ENCODE measurements at regions not wholly inside any gene's neighbourhood (a gene's known extent, or its start where the extent isn't known, plus 50 kb on each side); places are given as distances from the start of the nearest gene placed in this dataset.

- FAIRE-seq = no peak
Observed at GRCh38 chr15:91566141-91566540, 287.4 kb upstream of the SLCO3A1 start.

GRCh38 chr15:91568036-91568435 lies 285.5 kb upstream of the SLCO3A1 start:
- dilution Hi-C loops (cut with MboI; ENCODE audit: extremely low pct_ligation_motif_present, low sequenced_read_pairs) = no loop called here
- no peaks in the 10 kb centered on the region for H4K20me1 ChIP-seq (ENCODE audit: control insufficient read depth, extremely low read depth, insufficient read depth, low read length)
- no peak overlapping the region for H3K4me3 ChIP-seq (ENCODE audit: control insufficient read depth in 2 of 3, extremely low read depth in 1 of 3, insufficient read depth in 2 of 3, low read depth in 1 of 3, low read length in 3 of 3)
- H3K4me1 ChIP-seq (ENCODE audit: control insufficient read depth, extremely low read depth, insufficient read depth, low read length) = no peaks in the 10 kb centered on the region
- H3K36me3 ChIP-seq (ENCODE audit: control insufficient read depth in 2 of 2, extremely low read depth in 1 of 2, insufficient read depth in 2 of 2, low read length in 2 of 2) = no peaks in the 10 kb centered on the region
- TF ChIP-seq EZH2 (IDR thresholded peaks at IDR 0.05; ENCODE audit: low read length) (no peak), CTCF (optimal IDR thresholded peaks at IDR 0.05 in 1 of 3, IDR thresholded peaks at IDR 0.05 in 1 of 3, conservative IDR thresholded peaks at IDR 0.05 in 1 of 3; ENCODE audit: extremely low read depth in 1 of 3, insufficient read depth in 2 of 3, low read length in 3 of 3) (no peak)
- no peak overlapping the region for H3K9ac ChIP-seq (ENCODE audit: control insufficient read depth, extremely low read depth, insufficient read depth, low read length)
- no peaks in the 10 kb centered on the region for H3K9me3 ChIP-seq (ENCODE audit: control insufficient read depth, low read depth, low read length)
- H3K9me1 ChIP-seq (ENCODE audit: control insufficient read depth, extremely low read depth, insufficient read depth, low read length) = no peaks in the 10 kb centered on the region
- no peaks in the 10 kb centered on the region for H3K79me2 ChIP-seq (ENCODE audit: control insufficient read depth, insufficient read depth, low read length)
- no peak for DNase-seq (ENCODE audit: low read depth, low spot score)
- FAIRE-seq = no peak
- no peak overlapping the region for H2AFZ ChIP-seq (ENCODE audit: control insufficient read depth, low read length)
- no peak overlapping the region for H3K27ac ChIP-seq (ENCODE audit: control insufficient read depth, insufficient read depth, low read length)
- no peaks in the 10 kb centered on the region for H3K27me3 ChIP-seq (ENCODE audit: control insufficient read depth, extremely low read depth, insufficient read depth, low read length)
- no peak overlapping the region for H3K4me2 ChIP-seq (ENCODE audit: control insufficient read depth, extremely low read depth, insufficient read depth, low read depth, low read length)

More at GRCh38 chr15:91566141-91566540, 287.4 kb upstream of the SLCO3A1 start:
- dilution Hi-C loops (cut with MboI; ENCODE audit: extremely low pct_ligation_motif_present, low sequenced_read_pairs) = no loop called here
- peaks cover 11% of the 10 kb centered on the region for H3K4me1 ChIP-seq (ENCODE audit: control insufficient read depth, extremely low read depth, insufficient read depth, low read length)
- no peaks in the 10 kb centered on the region for H3K9me3 ChIP-seq (ENCODE audit: control insufficient read depth, low read depth, low read length)
- no peaks in the 10 kb centered on the region for H3K79me2 ChIP-seq (ENCODE audit: control insufficient read depth, insufficient read depth, low read length)
- no peaks in the 10 kb centered on the region for H4K20me1 ChIP-seq (ENCODE audit: control insufficient read depth, extremely low read depth, insufficient read depth, low read length)
- H3K36me3 ChIP-seq (ENCODE audit: control insufficient read depth in 2 of 2, extremely low read depth in 1 of 2, insufficient read depth in 2 of 2, low read length in 2 of 2) = no peaks in the 10 kb centered on the region
- no peak overlapping the region for H3K4me3 ChIP-seq (ENCODE audit: control insufficient read depth in 2 of 3, extremely low read depth in 1 of 3, insufficient read depth in 2 of 3, low read depth in 1 of 3, low read length in 3 of 3)
- no peak overlapping the region for H3K4me2 ChIP-seq (ENCODE audit: control insufficient read depth, extremely low read depth, insufficient read depth, low read depth, low read length)
- no peak overlapping the region for H3K9ac ChIP-seq (ENCODE audit: control insufficient read depth, extremely low read depth, insufficient read depth, low read length)
- no peaks in the 10 kb centered on the region for H3K9me1 ChIP-seq (ENCODE audit: control insufficient read depth, extremely low read depth, insufficient read depth, low read length)
- no peak overlapping the region for H3K27ac ChIP-seq (ENCODE audit: control insufficient read depth, insufficient read depth, low read length)
- TF ChIP-seq CTCF (optimal IDR thresholded peaks at IDR 0.05 in 1 of 3, IDR thresholded peaks at IDR 0.05 in 1 of 3, conservative IDR thresholded peaks at IDR 0.05 in 1 of 3; ENCODE audit: extremely low read depth in 1 of 3, insufficient read depth in 2 of 3, low read length in 3 of 3) (no peak), EZH2 (IDR thresholded peaks at IDR 0.05; ENCODE audit: low read length) (no peak)
- DNase-seq (ENCODE audit: low read depth, low spot score) = no peak
- no peak overlapping the region for H2AFZ ChIP-seq (ENCODE audit: control insufficient read depth, low read length)
- no peaks in the 10 kb centered on the region for H3K27me3 ChIP-seq (ENCODE audit: control insufficient read depth, extremely low read depth, insufficient read depth, low read length)

All from keratinocyte (primary cell).